A204.1 (cell line): ENCODE measurements at regions not wholly inside any gene's neighbourhood (a gene's known extent, or its start where the extent isn't known, plus 50 kb on each side); places are given as distances from the start of the nearest gene placed in this dataset.
A peak's percentile ranks its signal among the peaks of the same experiment; 100 is the strongest.
"Not testable (repeated sequence)": the region's sequence is repeated elsewhere in the genome, so short reads cannot be mapped to it uniquely, and the experiment has no call there.

Source experiments
- FAIRE-seq: peaks from 2 replicates; lab custom pipeline; 2012; peaks lifted over from hg19 to GRCh38; lab: Jason Lieb, UNC

- FAIRE-seq, result no peak
Observed at GRCh38 chr2:72078773-72079172, 68.9 kb downstream of the CYP26B1 start.

GRCh38 chr2:72077702-72078169 lies 69.9 kb downstream of the CYP26B1 start:
- no peak for FAIRE-seq

GRCh38 chr2:72073373-72073772 lies 74.3 kb downstream of the CYP26B1 start:
- not testable (repeated sequence) for FAIRE-seq

GRCh38 chr2:72064197-72064596 lies 83.5 kb downstream of the CYP26B1 start:
- FAIRE-seq, result not testable (repeated sequence)

GRCh38 chr2:72062336-72062735 lies 85.3 kb downstream of the CYP26B1 start:
- FAIRE-seq, result no peak

- no peak for FAIRE-seq
Observed at GRCh38 chr2:72057308-72057707, 90.4 kb downstream of the CYP26B1 start.

GRCh38 chr2:72051971-72052505 lies 95.6 kb downstream of the CYP26B1 start:
- no peak for FAIRE-seq

GRCh38 chr2:72051204-72051603 lies 96.5 kb downstream of the CYP26B1 start:
- FAIRE-seq, result no peak

GRCh38 chr2:72050734-72051133 lies 96.9 kb downstream of the CYP26B1 start:
- FAIRE-seq, result no peak

- FAIRE-seq, result peak; percentile 27
Observed at GRCh38 chr2:72048881-72049477, 98.7 kb downstream of the CYP26B1 start.

- FAIRE-seq, result no peak
Observed at GRCh38 chr2:72043985-72044384, 103.7 kb downstream of the CYP26B1 start.

GRCh38 chr2:72041638-72042111 lies 106.0 kb downstream of the CYP26B1 start:
- no peak for FAIRE-seq

- FAIRE-seq, result no peak
Observed at GRCh38 chr2:72040629-72041571, 106.8 kb downstream of the CYP26B1 start.

- FAIRE-seq, result no peak
Observed at GRCh38 chr2:72038524-72038923, 109.1 kb downstream of the CYP26B1 start.

GRCh38 chr2:72037261-72037666 lies 110.4 kb downstream of the CYP26B1 start:
- FAIRE-seq, result no peak

- no peak for FAIRE-seq
Observed at GRCh38 chr2:72036595-72036994, 111.1 kb downstream of the CYP26B1 start.

GRCh38 chr2:72036173-72036545 lies 111.5 kb downstream of the CYP26B1 start:
- no peak for FAIRE-seq

- no peak for FAIRE-seq
Observed at GRCh38 chr2:72035518-72036172, 112.0 kb downstream of the CYP26B1 start.

- no peak for FAIRE-seq
Observed at GRCh38 chr2:72034353-72035095, 113.1 kb downstream of the CYP26B1 start.

GRCh38 chr2:72033636-72034035 lies 114.0 kb downstream of the CYP26B1 start:
- no peak for FAIRE-seq

GRCh38 chr2:72032481-72033041 lies 115.1 kb downstream of the CYP26B1 start:
- no peak for FAIRE-seq
